DND-41 (cell line): ENCODE measurements at regions not wholly inside any gene's neighbourhood (a gene's known extent, or its start where the extent isn't known, plus 50 kb on each side); places are given as distances from the start of the nearest gene placed in this dataset.

Experiments used
- ATAC-seq: fragments of 200-7000 bp; cut with Tn5 transposase; 3 replicates; pipeline ENCODE4 v1.9.1; 2021; ENCODE audit warnings: low read depth; ENCODE audit not compliant: insufficient read depth
- DNase-seq: peaks from one replicate; pipeline ENCODE4 v3.0.0-alpha.2; 2020
- H2AFZ ChIP-seq: 2 replicates; pipeline ENCODE4 v1.6.0; 2012; ENCODE audit warnings: low read depth, low read length
- H3K27ac ChIP-seq: 2 replicates; pipeline ENCODE4 v1.5.1; 2012; ENCODE audit warnings: low read length, inconsistent platforms
- H3K27me3 ChIP-seq: fragments of 200-600 bp; sonication (generic); 2 replicates; pipeline ENCODE4 v1.6.0; 2012; ENCODE audit warnings: low read length, mild to moderate bottlenecking, inconsistent platforms; ENCODE audit not compliant: insufficient read depth, poor library complexity
- H3K36me3 ChIP-seq: 2 replicates; pipeline ENCODE4 v1.5.1; 2012; ENCODE audit warnings: low read length, inconsistent platforms; ENCODE audit not compliant: insufficient read depth
- H3K4me1 ChIP-seq: 2 replicates; pipeline ENCODE4 v1.5.1; 2012; ENCODE audit warnings: mild to moderate bottlenecking, low read length; ENCODE audit not compliant: insufficient read depth
- H3K4me2 ChIP-seq: 2 replicates; pipeline ENCODE4 v1.6.0; 2012; ENCODE audit warnings: mild to moderate bottlenecking, moderate library complexity, low read length, inconsistent platforms; ENCODE audit not compliant: insufficient read depth
- H3K4me3 ChIP-seq, 2 experiments: fragments of 200-600 bp in 1 of 2; shearing (Covaris generic) in 1 of 2; 2 replicates each; pipeline ENCODE4 v1.5.1; 2012 to 2016; ENCODE audit warnings: inconsistent platforms in 2 of 2, low read length in 2 of 2, mild to moderate bottlenecking in 2 of 2, low read depth in 1 of 2, moderate library complexity in 1 of 2
- H3K79me2 ChIP-seq: 2 replicates; pipeline ENCODE4 v1.6.0; 2012; ENCODE audit warnings: low read length, inconsistent platforms; ENCODE audit not compliant: insufficient read depth
- H3K9ac ChIP-seq: 2 replicates; pipeline ENCODE4 v1.6.0; 2012; ENCODE audit warnings: low read depth, mild to moderate bottlenecking, inconsistent platforms, low read length, moderate library complexity
- H3K9me3 ChIP-seq: 2 replicates; pipeline ENCODE4 v1.5.1; 2012; ENCODE audit warnings: low read length, moderate library complexity, mild to moderate bottlenecking, inconsistent platforms; ENCODE audit not compliant: insufficient read depth, severe bottlenecking
- H4K20me1 ChIP-seq: 2 replicates; pipeline ENCODE4 v1.6.0; 2012; ENCODE audit warnings: low read length; ENCODE audit not compliant: insufficient read depth
- EZH2 ChIP-seq: IDR thresholded peaks from 3 replicates; pipeline ENCODE4 v1.6.1; 2012; ENCODE audit warnings: borderline replicate concordance, low read depth, mild to moderate bottlenecking, moderate library complexity, low read length, inconsistent platforms; ENCODE audit not compliant: severe bottlenecking
- TF ChIP-seq, protein P1 (sequence below): IDR thresholded peaks from 2 replicates; pipeline ENCODE4 v1.5.1; 2012; ENCODE audit warnings: borderline replicate concordance, low read length, moderate library complexity, mild to moderate bottlenecking; ENCODE audit not compliant: poor library complexity, severe bottlenecking; ENCODE audit errors: extremely low read depth

DNA sequence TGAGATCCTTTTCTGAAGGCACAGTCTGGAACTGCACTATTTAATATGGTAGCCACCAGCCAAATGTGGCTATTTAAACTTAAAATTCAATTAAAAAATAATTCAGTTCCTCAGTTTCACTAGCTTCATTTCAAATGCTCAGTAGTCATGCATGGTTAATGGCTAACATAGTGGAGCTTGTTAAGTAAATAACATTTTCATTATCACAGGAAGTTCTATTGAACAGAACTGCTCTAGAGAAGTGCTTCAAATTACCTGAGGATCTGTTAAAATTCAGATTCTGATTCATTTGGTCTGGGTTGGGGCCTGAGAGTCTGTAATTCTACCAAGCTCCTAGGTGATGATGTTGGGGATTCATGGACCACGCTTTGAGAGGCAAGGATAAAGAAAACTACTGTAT, 109.6 kb upstream of the THRB start:
- Histone ChIP-seq H3K9ac (no peak overlapping the region), H3K9me3 (no peaks in the 10 kb centered on the region), H3K4me2 (no peak overlapping the region), H2AFZ (no peak overlapping the region), H3K36me3 (no peaks in the 10 kb centered on the region), H3K4me1 (no peaks in the 10 kb centered on the region), H3K79me2 (no peaks in the 10 kb centered on the region), H3K4me3 (no peak overlapping the region), H4K20me1 (no peaks in the 10 kb centered on the region), H3K27ac (no peak overlapping the region), H3K27me3 (no peaks in the 10 kb centered on the region)
- ATAC-seq, result no peak
- TF ChIP-seq EZH2, result no peak
- TF ChIP-seq, protein P1, sequence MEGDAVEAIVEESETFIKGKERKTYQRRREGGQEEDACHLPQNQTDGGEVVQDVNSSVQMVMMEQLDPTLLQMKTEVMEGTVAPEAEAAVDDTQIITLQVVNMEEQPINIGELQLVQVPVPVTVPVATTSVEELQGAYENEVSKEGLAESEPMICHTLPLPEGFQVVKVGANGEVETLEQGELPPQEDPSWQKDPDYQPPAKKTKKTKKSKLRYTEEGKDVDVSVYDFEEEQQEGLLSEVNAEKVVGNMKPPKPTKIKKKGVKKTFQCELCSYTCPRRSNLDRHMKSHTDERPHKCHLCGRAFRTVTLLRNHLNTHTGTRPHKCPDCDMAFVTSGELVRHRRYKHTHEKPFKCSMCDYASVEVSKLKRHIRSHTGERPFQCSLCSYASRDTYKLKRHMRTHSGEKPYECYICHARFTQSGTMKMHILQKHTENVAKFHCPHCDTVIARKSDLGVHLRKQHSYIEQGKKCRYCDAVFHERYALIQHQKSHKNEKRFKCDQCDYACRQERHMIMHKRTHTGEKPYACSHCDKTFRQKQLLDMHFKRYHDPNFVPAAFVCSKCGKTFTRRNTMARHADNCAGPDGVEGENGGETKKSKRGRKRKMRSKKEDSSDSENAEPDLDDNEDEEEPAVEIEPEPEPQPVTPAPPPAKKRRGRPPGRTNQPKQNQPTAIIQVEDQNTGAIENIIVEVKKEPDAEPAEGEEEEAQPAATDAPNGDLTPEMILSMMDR, result no peak
- DNase-seq, result no peak

DNA sequence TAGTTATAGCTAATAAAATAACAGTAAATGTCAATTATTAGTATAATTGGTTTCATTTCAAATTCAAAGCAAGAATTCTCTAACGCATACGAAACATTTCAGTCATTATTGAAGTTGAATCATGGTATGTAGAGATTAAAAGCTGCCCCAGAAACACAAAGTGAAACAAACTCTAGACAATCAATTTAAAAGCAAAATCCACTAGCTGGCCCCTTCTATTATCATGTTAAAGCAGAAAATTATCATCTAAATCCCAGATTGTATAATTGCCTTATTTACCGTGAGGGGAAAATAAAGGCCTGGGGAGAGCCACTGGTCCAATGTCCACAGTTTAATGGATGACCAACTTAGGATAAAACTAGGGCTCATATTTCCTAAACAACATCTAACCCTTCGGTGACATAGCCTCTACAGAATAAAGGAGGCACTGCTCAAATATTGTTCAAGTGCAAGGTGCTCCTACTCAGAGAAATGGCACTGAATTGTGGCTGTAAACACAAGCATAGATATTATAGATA, 110.9 kb upstream of the THRB start:
- ATAC-seq (no peak), DNase-seq (no peak)
- H4K20me1 ChIP-seq, result no peaks in the 10 kb centered on the region
- H3K9me3 ChIP-seq, result no peaks in the 10 kb centered on the region
- H3K36me3 ChIP-seq, result no peaks in the 10 kb centered on the region
- no peak overlapping the region for H3K9ac ChIP-seq
- no peaks in the 10 kb centered on the region for H3K79me2 ChIP-seq
- H3K4me3 ChIP-seq, result no peak overlapping the region
- H3K4me1 ChIP-seq, result no peaks in the 10 kb centered on the region
- no peak overlapping the region for H3K4me2 ChIP-seq
- no peaks in the 10 kb centered on the region for H3K27me3 ChIP-seq
- H3K27ac ChIP-seq, result no peak overlapping the region
- no peak overlapping the region for H2AFZ ChIP-seq
- no peak for TF ChIP-seq EZH2
- TF ChIP-seq, protein P1, result no peak

DNA sequence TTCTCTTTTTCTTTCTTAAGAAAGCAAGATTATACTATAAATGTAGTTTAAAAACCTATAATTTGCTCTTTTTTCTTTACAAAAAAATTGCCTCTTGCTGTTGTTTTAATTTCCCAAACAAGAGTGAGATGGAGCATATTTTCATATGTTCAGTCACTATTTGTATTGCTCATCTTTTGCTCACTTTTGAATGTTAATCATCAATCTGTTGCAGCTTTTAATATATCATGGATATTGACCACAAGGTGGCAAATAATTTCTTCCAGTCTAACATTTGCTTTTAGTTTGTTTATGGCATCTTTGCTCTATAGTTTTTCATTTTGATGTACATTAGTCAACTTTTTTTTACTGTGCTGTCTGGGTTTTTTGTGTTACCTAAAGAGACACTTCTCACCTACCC, 112.6 kb upstream of the THRB start:
- Histone ChIP-seq H3K36me3 (no peaks in the 10 kb centered on the region), H3K4me3 (no peak overlapping the region), H3K27ac (no peak overlapping the region), H4K20me1 (no peaks in the 10 kb centered on the region), H2AFZ (no peak overlapping the region), H3K9me3 (no peaks in the 10 kb centered on the region), H3K27me3 (no peaks in the 10 kb centered on the region), H3K9ac (no peak overlapping the region), H3K79me2 (no peaks in the 10 kb centered on the region), H3K4me2 (no peak overlapping the region), H3K4me1 (no peaks in the 10 kb centered on the region)
- ATAC-seq (no peak), DNase-seq (no peak)
- TF ChIP-seq EZH2, result no peak
- TF ChIP-seq, protein P1, result no peak
